Activated CD8-positive, alpha-beta T cell treated with anti-CD3 and anti-CD28 coated beads for 36 hours (primary cell): ENCODE measurements at regions not wholly inside any gene's neighbourhood (a gene's known extent, or its start where the extent isn't known, plus 50 kb on each side); places are given as distances from the start of the nearest gene placed in this dataset.

Experiments used
- ATAC-seq: fragments of 200-7000 bp; cut with Tn5 transposase; one replicate; pipeline ENCODE4 v1.10.0; 2021; ENCODE audit warnings: mild to moderate bottlenecking, moderate library complexity
- CTCF ChIA-PET: fragments of 350-600 bp; sonication (Branson Sonifier 250); formaldehyde crosslinking; loops from one replicate; lab custom pipeline; 2021; ENCODE audit warnings: antibody characterized with exemption; lab: Charles Lee
- POLR2A ChIA-PET: fragments of 350-600 bp; sonication (Branson Sonifier 250); formaldehyde crosslinking; loops from one replicate; lab custom pipeline; 2021; ENCODE audit warnings: antibody characterized with exemption; lab: Charles Lee
- DNase-seq: peaks from one replicate; pipeline ENCODE4 v3.0.0-alpha.2; 2020
- H3K27ac Mint-ChIP-seq: one replicate; pipeline ENCODE4 v1.8.0; 2021; ENCODE audit warnings: mild to moderate bottlenecking, mixed read lengths
- H3K27me3 Mint-ChIP-seq: one replicate; pipeline ENCODE4 v1.8.0; 2021; ENCODE audit warnings: mixed read lengths
- H3K36me3 Mint-ChIP-seq: one replicate; pipeline ENCODE4 v1.8.0; 2021; ENCODE audit warnings: low read depth, mixed read lengths
- H3K4me1 Mint-ChIP-seq: one replicate; pipeline ENCODE4 v1.8.0; 2021; ENCODE audit warnings: low read depth, mixed read lengths
- H3K4me3 Mint-ChIP-seq: one replicate; pipeline ENCODE4 v1.8.0; 2021; ENCODE audit warnings: mild to moderate bottlenecking, moderate library complexity, mixed read lengths
- H3K9me3 Mint-ChIP-seq: one replicate; pipeline ENCODE4 v1.8.0; 2021; ENCODE audit warnings: mixed read lengths
- CTCF ChIP-seq: fragments of 200-600 bp; IDR thresholded peaks from one replicate; pipeline ENCODE4 v1.8.0; 2022; ENCODE audit warnings: antibody characterized with exemption, mild to moderate bottlenecking
- intact Hi-C: fragments of 100-400 bp; cut with micrococcal nuclease; formaldehyde crosslinking; loops from one replicate; pipeline ENCODE4 v1.10.0; 2022

GRCh38 chr16:25413975-25414374, 156.3 kb upstream of the ZKSCAN2 start:
- ChIA-PET POLR2A (no interaction called here), CTCF (no interaction called here)
- H3K27me3 Mint-ChIP-seq: peaks cover 3% of the 10 kb centered on the region
- H3K4me1 Mint-ChIP-seq: no peaks in the 10 kb centered on the region
- no peak for DNase-seq
- no peak for ATAC-seq
- intact Hi-C loops: no loop called here
- H3K9me3 Mint-ChIP-seq: no peaks in the 10 kb centered on the region
- H3K4me3 Mint-ChIP-seq: no peak overlapping the region
- H3K36me3 Mint-ChIP-seq: no peaks in the 10 kb centered on the region
- no peak for TF ChIP-seq CTCF
- H3K27ac Mint-ChIP-seq: no peak overlapping the region

- intact Hi-C loops: no loop called here
- Mint-ChIP-seq H3K4me3 (no peak overlapping the region), H3K27me3 (peaks cover 3% of the 10 kb centered on the region), H3K4me1 (no peaks in the 10 kb centered on the region), H3K9me3 (no peaks in the 10 kb centered on the region), H3K27ac (no peak overlapping the region), H3K36me3 (no peaks in the 10 kb centered on the region)
- ChIA-PET CTCF (no interaction called here), POLR2A (no interaction called here)
- TF ChIP-seq CTCF: no peak
- ATAC-seq: no peak
- no peak for DNase-seq
Observed at GRCh38 chr16:25413133-25413532, 155.5 kb upstream of the ZKSCAN2 start.

GRCh38 chr16:25411396-25412081, 153.9 kb upstream of the ZKSCAN2 start:
- H3K4me3 Mint-ChIP-seq: no peak overlapping the region
- H3K9me3 Mint-ChIP-seq: no peaks in the 10 kb centered on the region
- peaks cover 3% of the 10 kb centered on the region for H3K27me3 Mint-ChIP-seq
- POLR2A ChIA-PET: no interaction called here
- CTCF ChIA-PET: no interaction called here
- H3K36me3 Mint-ChIP-seq: no peaks in the 10 kb centered on the region
- H3K27ac Mint-ChIP-seq: no peak overlapping the region
- no peak for TF ChIP-seq CTCF
- no peaks in the 10 kb centered on the region for H3K4me1 Mint-ChIP-seq
- intact Hi-C loops: no loop called here
- DNase-seq (no peak), ATAC-seq (no peak)

- ATAC-seq (no peak), DNase-seq (no peak)
- intact Hi-C loops: no loop called here
- peaks cover 2% of the 10 kb centered on the region for H3K27me3 Mint-ChIP-seq
- no peaks in the 10 kb centered on the region for H3K9me3 Mint-ChIP-seq
- no peak overlapping the region for H3K27ac Mint-ChIP-seq
- ChIA-PET CTCF (no interaction called here), POLR2A (no interaction called here)
- no peaks in the 10 kb centered on the region for H3K36me3 Mint-ChIP-seq
- no peaks in the 10 kb centered on the region for H3K4me1 Mint-ChIP-seq
- TF ChIP-seq CTCF: no peak
- H3K4me3 Mint-ChIP-seq: no peak overlapping the region
Observed at GRCh38 chr16:25403852-25404251, 146.2 kb upstream of the ZKSCAN2 start.

GRCh38 chr16:25395528-25395927, 137.9 kb upstream of the ZKSCAN2 start:
- ChIA-PET CTCF (interaction anchor here (1.0 kb wide), 1 partner anchor 119 kb away, joined by 3 read pairs; no protein-coding TSS in a partner anchor), POLR2A (no interaction called here)
- no peak for ATAC-seq
- Mint-ChIP-seq H3K27me3 (peaks cover 5% of the 10 kb centered on the region), H3K4me1 (no peaks in the 10 kb centered on the region), H3K4me3 (no peak overlapping the region), H3K9me3 (peaks cover 9% of the 10 kb centered on the region), H3K27ac (no peak overlapping the region), H3K36me3 (no peaks in the 10 kb centered on the region)
- DNase-seq: no peak
- intact Hi-C loops: no loop called here
- no peak for TF ChIP-seq CTCF
